Keratinocyte (primary cell): ENCODE measurements at regions not wholly inside any gene's neighbourhood (a gene's known extent, or its start where the extent isn't known, plus 50 kb on each side); places are given as distances from the start of the nearest gene placed in this dataset.

Experiments
- DNase-seq: peaks from one replicate; pipeline ENCODE4 v3.0.0-alpha.2; 2011; ENCODE audit warnings: low read depth, missing footprints, low spot score
- FAIRE-seq: peaks from 2 replicates; lab custom pipeline; 2011; peaks lifted over from hg19 to GRCh38; lab: Jason Lieb, UNC
- H2AFZ ChIP-seq: 2 replicates; pipeline ENCODE4 v1.6.0; 2012; ENCODE audit warnings: low read length, control low read depth, inconsistent platforms; ENCODE audit not compliant: control insufficient read depth
- H3K27ac ChIP-seq: 2 replicates; pipeline ENCODE4 v1.5.1; 2011; ENCODE audit warnings: low read length; ENCODE audit not compliant: control insufficient read depth, insufficient read depth
- H3K27me3 ChIP-seq: 3 replicates; pipeline ENCODE4 v1.6.0; 2011; ENCODE audit warnings: low read length; ENCODE audit not compliant: control insufficient read depth, insufficient read depth; ENCODE audit errors: extremely low read depth
- H3K36me3 ChIP-seq, 2 experiments: 2 replicates in 1 of 2; 3 replicates in 1 of 2; pipeline ENCODE4 v1.5.1; 2011; ENCODE audit warnings: low read length in 2 of 2, mild to moderate bottlenecking in 1 of 2; ENCODE audit not compliant: control insufficient read depth in 2 of 2, insufficient read depth in 2 of 2; ENCODE audit errors: extremely low read depth in 1 of 2
- H3K4me1 ChIP-seq: 3 replicates; pipeline ENCODE4 v1.5.1; 2011; ENCODE audit warnings: low read length; ENCODE audit not compliant: control insufficient read depth, insufficient read depth; ENCODE audit errors: extremely low read depth
- H3K4me2 ChIP-seq: 3 replicates; pipeline ENCODE4 v1.6.0; 2011; ENCODE audit warnings: low read depth, low read length; ENCODE audit not compliant: control insufficient read depth, insufficient read depth; ENCODE audit errors: extremely low read depth
- H3K4me3 ChIP-seq, 3 experiments: fragments of 200-600 bp in 1 of 3; sonication (generic) in 1 of 3; 2 replicates in 2 of 3; 3 replicates in 1 of 3; pipeline ENCODE4 v1.5.1; 2011 to 2016; ENCODE audit warnings: low read length in 3 of 3, mild to moderate bottlenecking in 3 of 3, control low read depth in 2 of 3, inconsistent platforms in 1 of 3, low read depth in 1 of 3, mixed read lengths in 1 of 3, mixed run types in 1 of 3, moderate library complexity in 1 of 3; ENCODE audit not compliant: control insufficient read depth in 2 of 3, insufficient read depth in 2 of 3; ENCODE audit errors: extremely low read depth in 1 of 3
- H3K79me2 ChIP-seq: 2 replicates; pipeline ENCODE4 v1.6.0; 2012; ENCODE audit warnings: low read length; ENCODE audit not compliant: control insufficient read depth, insufficient read depth
- H3K9ac ChIP-seq: 3 replicates; pipeline ENCODE4 v1.6.0; 2011; ENCODE audit warnings: low read length; ENCODE audit not compliant: control insufficient read depth, insufficient read depth; ENCODE audit errors: extremely low read depth
- H3K9me1 ChIP-seq: 3 replicates; pipeline ENCODE4 v1.6.0; 2011; ENCODE audit warnings: low read length; ENCODE audit not compliant: control insufficient read depth, insufficient read depth; ENCODE audit errors: extremely low read depth
- H3K9me3 ChIP-seq: 2 replicates; pipeline ENCODE4 v1.5.1; 2012; ENCODE audit warnings: low read depth, low read length; ENCODE audit not compliant: control insufficient read depth
- H4K20me1 ChIP-seq: 3 replicates; pipeline ENCODE4 v1.6.0; 2011; ENCODE audit warnings: low read length; ENCODE audit not compliant: control insufficient read depth, insufficient read depth; ENCODE audit errors: extremely low read depth
- CTCF ChIP-seq, 3 experiments: IDR thresholded peaks in 1 of 3; conservative IDR thresholded peaks in 1 of 3; optimal IDR thresholded peaks in 1 of 3; 2 replicates in 2 of 3; 3 replicates in 1 of 3; pipeline versions ENCODE3 to v1.5.1; 2011; ENCODE audit warnings: low read length in 3 of 3, mild to moderate bottlenecking in 3 of 3, moderate library complexity in 2 of 3, control low read depth in 1 of 3, inconsistent platforms in 1 of 3; ENCODE audit not compliant: insufficient read depth in 2 of 3; ENCODE audit errors: extremely low read depth in 1 of 3
- EZH2 ChIP-seq: IDR thresholded peaks from one replicate; pipeline ENCODE4 v1.6.1; 2012; ENCODE audit warnings: inconsistent platforms, mild to moderate bottlenecking, low read length, moderate library complexity
- dilution Hi-C: fragments of 300-500 bp; cut with MboI; formaldehyde crosslinking; loops from one replicate; pipeline ENCODE4 v1.7.0; 2020; ENCODE audit warnings: low sequenced_read_pairs; ENCODE audit not compliant: extremely low pct_ligation_motif_present

GRCh38 chrX:118251271-118251670 is 94.6 kb upstream of the WDR44 start:
- TF ChIP-seq EZH2 = no peak
- TF ChIP-seq CTCF (optimal IDR thresholded peaks at IDR 0.05 in 1 of 3, IDR thresholded peaks at IDR 0.05 in 1 of 3, conservative IDR thresholded peaks at IDR 0.05 in 1 of 3; ENCODE audit: extremely low read depth in 1 of 3, insufficient read depth in 2 of 3, low read length in 3 of 3) = no peak
- dilution Hi-C loops = no loop called here
- no peaks in the 10 kb centered on the region for H4K20me1 ChIP-seq
- no peak overlapping the region for H2AFZ ChIP-seq
- no peaks in the 10 kb centered on the region for H3K36me3 ChIP-seq
- H3K27ac ChIP-seq = no peak overlapping the region
- no peaks in the 10 kb centered on the region for H3K9me1 ChIP-seq
- H3K9me3 ChIP-seq = no peaks in the 10 kb centered on the region
- no peaks in the 10 kb centered on the region for H3K4me1 ChIP-seq
- no peak overlapping the region for H3K4me2 ChIP-seq
- H3K79me2 ChIP-seq = no peaks in the 10 kb centered on the region
- H3K4me3 ChIP-seq = no peak overlapping the region
- H3K9ac ChIP-seq = no peak overlapping the region
- H3K27me3 ChIP-seq = no peaks in the 10 kb centered on the region
- FAIRE-seq (no peak), DNase-seq (no peak)

GRCh38 chrX:118252967-118253366 is 92.9 kb upstream of the WDR44 start:
- no peak for FAIRE-seq

More at GRCh38 chrX:118252967-118253366, 92.9 kb upstream of the WDR44 start:
- H3K4me3 ChIP-seq = no peak overlapping the region
- no peaks in the 10 kb centered on the region for H3K36me3 ChIP-seq
- H3K27me3 ChIP-seq = no peaks in the 10 kb centered on the region
- no peaks in the 10 kb centered on the region for H3K9me1 ChIP-seq
- H3K9ac ChIP-seq = no peak overlapping the region
- no peak overlapping the region for H3K27ac ChIP-seq
- H3K4me1 ChIP-seq = no peaks in the 10 kb centered on the region
- no peaks in the 10 kb centered on the region for H3K9me3 ChIP-seq
- dilution Hi-C loops = no loop called here
- no peak for TF ChIP-seq CTCF (optimal IDR thresholded peaks at IDR 0.05 in 1 of 3, IDR thresholded peaks at IDR 0.05 in 1 of 3, conservative IDR thresholded peaks at IDR 0.05 in 1 of 3; ENCODE audit: extremely low read depth in 1 of 3, insufficient read depth in 2 of 3, low read length in 3 of 3)
- no peak for TF ChIP-seq EZH2
- no peaks in the 10 kb centered on the region for H4K20me1 ChIP-seq
- DNase-seq = no peak
- H3K79me2 ChIP-seq = no peaks in the 10 kb centered on the region
- no peak overlapping the region for H2AFZ ChIP-seq
- no peak overlapping the region for H3K4me2 ChIP-seq
